Right lobe of liver (tissue), 6 donors: ENCODE measurements at regions not wholly inside any gene's neighbourhood (a gene's known extent, or its start where the extent isn't known, plus 50 kb on each side); places are given as distances from the start of the nearest gene placed in this dataset.

ENCODE experiments used
- ATAC-seq, 4 donors: fragments of 200-7000 bp; cut with Tn5 transposase; one replicate each; pipeline ENCODE4 v1.9.1; 2020; ENCODE audit warnings: mild to moderate bottlenecking in 4 of 4, moderate library complexity in 4 of 4
- DNase-seq, 3 donors: peaks; one replicate each; pipeline ENCODE4 v3.0.0-alpha.2; 2020
- H3K27ac ChIP-seq, 3 donors: fragments of 200-600 bp; one replicate each; pipeline ENCODE4 v1.8.0; 2022
- H3K27me3 ChIP-seq, 2 donors: fragments of 200-600 bp; one replicate each; pipeline ENCODE4 v1.8.0; 2022
- H3K36me3 ChIP-seq, 4 donors: fragments of 200-600 bp; sonication (generic) in 1 of 4; one replicate each; pipeline versions ENCODE4 v1.5.1 to v1.8.0; 2017 to 2022; ENCODE audit warnings: control low read depth in 1 of 4
- H3K4me1 ChIP-seq, 4 donors: fragments of 200-600 bp; sonication (generic) in 1 of 4; one replicate each; pipeline versions ENCODE4 v1.5.1 to v1.8.0; 2017 to 2022; ENCODE audit warnings: control low read depth in 1 of 4
- H3K4me3 ChIP-seq, 3 donors: fragments of 200-600 bp; one replicate each; pipeline ENCODE4 v1.8.0; 2022
- H3K9me3 ChIP-seq, 4 donors: fragments of 200-600 bp; sonication (generic) in 1 of 4; one replicate each; pipeline versions ENCODE4 v1.5.1 to v1.8.0; 2017 to 2022; ENCODE audit warnings: control low read depth in 1 of 4
- POLR2A ChIP-seq: fragments of 450-650 bp; IDR thresholded peaks from one replicate; pipeline ENCODE4 v1.6.1; 2017; ENCODE audit warnings: antibody characterized with exemption, mild to moderate bottlenecking
- WGBS: methylation state at CpG from one replicate; pipeline ENCODE4 v1.1.6; 2018; ENCODE audit warnings: low coverage, low lambda C conversion rate; ENCODE audit not compliant: insufficient coverage; ENCODE audit errors: missing lambda C conversion rate; 5-methylcytosine and 5-hydroxymethylcytosine counted together
- intact Hi-C, 2 donors: fragments of 100-400 bp; cut with DNase I; formaldehyde crosslinking; loops; one replicate each; pipeline versions ENCODE4 v1.11.2 to v1.14.1; 2022
- TF ChIP-seq, protein P1 (sequence below), 4 donors: fragments of 200-600 bp in 3 of 4; fragments of 450-650 bp in 1 of 4; IDR thresholded peaks; one replicate each; pipeline versions ENCODE4 v1.5.1 to v1.8.0; 2016 to 2022; ENCODE audit warnings: antibody characterized with exemption in 4 of 4, mild to moderate bottlenecking in 2 of 4
- donor health status: DM: no; HTN: yes; CAD: no.
- donor health status: DM: no; HTN: no; CAD: no.
- donor health status: DM: no; HTN: no; CAD: no.
- donor health status: DM: no; HTN: yes; CAD: no.
- donor health status: DM: no; HTN: yes; CAD: no.

DNA sequence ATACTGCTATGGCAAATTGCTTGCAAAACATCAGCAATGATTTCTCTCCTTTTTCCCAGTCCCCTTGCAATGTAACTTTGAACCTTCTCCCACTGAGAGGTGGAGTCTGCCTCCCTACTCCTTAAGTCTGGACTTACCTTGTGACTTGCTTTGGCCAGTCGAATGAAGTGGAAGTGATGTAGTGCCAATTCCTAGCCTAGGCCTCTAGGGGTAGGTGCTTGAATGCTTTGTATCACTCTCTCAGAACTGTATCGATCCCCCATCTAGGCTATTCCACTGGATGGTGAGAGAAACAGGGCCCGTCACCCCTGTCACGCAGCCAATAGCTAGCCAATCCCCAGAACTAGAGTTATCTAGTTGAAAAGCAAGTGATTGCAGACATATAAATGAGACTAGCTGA, 238.6 kb downstream of the BTBD3 start:
- TF ChIP-seq, protein P1, sequence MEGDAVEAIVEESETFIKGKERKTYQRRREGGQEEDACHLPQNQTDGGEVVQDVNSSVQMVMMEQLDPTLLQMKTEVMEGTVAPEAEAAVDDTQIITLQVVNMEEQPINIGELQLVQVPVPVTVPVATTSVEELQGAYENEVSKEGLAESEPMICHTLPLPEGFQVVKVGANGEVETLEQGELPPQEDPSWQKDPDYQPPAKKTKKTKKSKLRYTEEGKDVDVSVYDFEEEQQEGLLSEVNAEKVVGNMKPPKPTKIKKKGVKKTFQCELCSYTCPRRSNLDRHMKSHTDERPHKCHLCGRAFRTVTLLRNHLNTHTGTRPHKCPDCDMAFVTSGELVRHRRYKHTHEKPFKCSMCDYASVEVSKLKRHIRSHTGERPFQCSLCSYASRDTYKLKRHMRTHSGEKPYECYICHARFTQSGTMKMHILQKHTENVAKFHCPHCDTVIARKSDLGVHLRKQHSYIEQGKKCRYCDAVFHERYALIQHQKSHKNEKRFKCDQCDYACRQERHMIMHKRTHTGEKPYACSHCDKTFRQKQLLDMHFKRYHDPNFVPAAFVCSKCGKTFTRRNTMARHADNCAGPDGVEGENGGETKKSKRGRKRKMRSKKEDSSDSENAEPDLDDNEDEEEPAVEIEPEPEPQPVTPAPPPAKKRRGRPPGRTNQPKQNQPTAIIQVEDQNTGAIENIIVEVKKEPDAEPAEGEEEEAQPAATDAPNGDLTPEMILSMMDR (IDR thresholded peaks at IDR 0.05): no peak
- no peak for TF ChIP-seq POLR2A
- WGBS: 82% methylated on average over 3 of the region's 4 CpGs
- intact Hi-C loops: no loop called here
- no peak for ATAC-seq
- no peak for DNase-seq
- Histone ChIP-seq H3K27me3 (no peaks in the 10 kb centered on the region), H3K4me3 (no peak overlapping the region), H3K4me1 (no peaks in the 10 kb centered on the region), H3K36me3 (no peaks in the 10 kb centered on the region), H3K9me3 (no peaks in the 10 kb centered on the region), H3K27ac (no peak overlapping the region)

DNA sequence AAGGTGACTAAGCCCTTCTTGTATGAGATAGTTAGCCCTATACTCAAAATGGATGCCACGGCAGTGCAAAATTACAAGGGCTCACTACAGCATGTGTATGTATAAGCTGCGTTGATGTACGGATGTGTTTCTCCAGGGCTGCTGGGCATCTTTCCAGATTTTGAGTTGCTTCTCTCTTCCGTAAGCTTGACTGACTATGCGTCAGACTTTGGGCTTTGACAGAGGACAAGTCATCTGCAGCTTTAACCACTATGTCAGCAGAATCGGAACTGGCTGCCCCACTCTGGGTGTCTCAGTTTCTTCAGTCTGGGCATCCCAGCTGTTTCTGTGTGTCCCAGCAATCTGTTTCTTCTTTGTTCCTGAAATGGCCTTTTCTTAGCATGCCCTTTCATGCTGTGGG, 241.6 kb downstream of the BTBD3 start:
- TF ChIP-seq, protein P1 (IDR thresholded peaks at IDR 0.05): no peak
- no peak for TF ChIP-seq POLR2A
- Histone ChIP-seq H3K36me3 (no peaks in the 10 kb centered on the region), H3K27ac (no peak overlapping the region), H3K9me3 (no peaks in the 10 kb centered on the region), H3K27me3 (no peaks in the 10 kb centered on the region), H3K4me3 (no peak overlapping the region), H3K4me1 (no peaks in the 10 kb centered on the region)
- ATAC-seq (no peak), DNase-seq (no peak)
- intact Hi-C loops: no loop called here
- 60% methylated on average over 3 of the region's 6 CpGs for WGBS

- Histone ChIP-seq H3K4me1 (no peaks in the 10 kb centered on the region), H3K27me3 (no peaks in the 10 kb centered on the region), H3K27ac (no peak overlapping the region), H3K9me3 (no peaks in the 10 kb centered on the region), H3K4me3 (no peak overlapping the region), H3K36me3 (no peaks in the 10 kb centered on the region)
- DNase-seq: no peak
- 80% methylated on average over 2 of the region's 2 CpGs for WGBS
- no peak for TF ChIP-seq POLR2A
- TF ChIP-seq, protein P1 (IDR thresholded peaks at IDR 0.05): no peak
- intact Hi-C loops: no loop called here
- no peak for ATAC-seq
Observed at GRCh38 chr20:12161734-12162133, 244.0 kb downstream of the BTBD3 start.

DNA sequence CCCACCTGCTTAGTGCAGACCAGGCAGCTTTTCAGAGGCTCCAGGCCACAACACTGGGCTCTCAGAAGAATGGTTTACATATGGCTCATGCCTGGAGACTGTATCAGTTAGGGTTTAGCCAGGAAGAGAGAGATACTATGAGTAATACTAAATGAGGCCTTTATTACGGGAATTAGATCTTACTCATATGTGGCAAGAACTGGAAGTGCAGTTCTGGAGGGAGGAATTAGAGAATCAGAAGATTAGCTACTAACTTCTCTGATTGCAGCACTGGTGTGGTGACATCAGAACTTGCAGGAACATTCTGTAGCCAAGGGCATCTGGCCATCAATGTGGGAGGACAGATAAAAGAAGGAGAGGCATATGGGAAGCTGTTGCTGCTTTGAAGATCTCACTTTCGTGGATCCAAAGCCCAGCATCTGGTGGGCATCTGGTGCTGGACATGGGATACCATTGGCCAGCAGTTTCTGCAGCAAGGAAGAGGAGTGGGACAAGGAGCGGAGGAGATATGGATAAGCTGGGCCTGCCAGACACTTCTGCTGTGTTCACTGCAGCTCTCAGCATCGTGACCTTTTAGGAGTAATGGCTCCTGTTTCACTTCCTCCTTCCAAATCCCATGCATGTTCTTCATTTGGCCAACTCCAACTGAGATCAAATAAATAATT, 248.5 kb downstream of the BTBD3 start:
- Histone ChIP-seq H3K4me1 (no peaks in the 10 kb centered on the region), H3K27ac (no peak overlapping the region), H3K36me3 (no peaks in the 10 kb centered on the region), H3K27me3 (no peaks in the 10 kb centered on the region), H3K4me3 (no peak overlapping the region), H3K9me3 (no peaks in the 10 kb centered on the region)
- TF ChIP-seq, protein P1 (IDR thresholded peaks at IDR 0.05): no peak
- TF ChIP-seq POLR2A: no peak
- WGBS: 45% methylated on average over 4 of the region's 4 CpGs
- DNase-seq (no peak), ATAC-seq (peak in 1 of 4 donors; percentile 43)
- intact Hi-C loops: no loop called here

- no peak overlapping the region for H3K4me3 ChIP-seq
- no peak overlapping the region for H3K27ac ChIP-seq
- TF ChIP-seq POLR2A: no peak
- TF ChIP-seq, protein P1 (IDR thresholded peaks at IDR 0.05): no peak
- DNase-seq: no peak
- WGBS: 22% methylated on average over 1 of the region's 1 CpG
- no peaks in the 10 kb centered on the region for H3K36me3 ChIP-seq
- intact Hi-C loops: no loop called here
- no peak for ATAC-seq
- no peaks in the 10 kb centered on the region for H3K4me1 ChIP-seq
- no peaks in the 10 kb centered on the region for H3K9me3 ChIP-seq
- no peaks in the 10 kb centered on the region for H3K27me3 ChIP-seq
Observed at GRCh38 chr20:12170406-12170805, 252.7 kb downstream of the BTBD3 start.
